Endothelial cell of umbilical vein (primary cell): ENCODE measurements at regions not wholly inside any gene's neighbourhood (a gene's known extent, or its start where the extent isn't known, plus 50 kb on each side); places are given as distances from the start of the nearest gene placed in this dataset.

ENCODE experiments used
- BruUV-seq: library from RNA; stranded (reverse); fragments of 400-500 nt; replicated peaks from 2 replicates; lab custom pipeline; 2021; lab: Mats Ljungman, UMichigan
- CTCF ChIA-PET: fragments of 300-600, 350-600 bp; sonication (Branson Sonifier 250); formaldehyde crosslinking; loops from one replicate; lab custom pipeline; 2021; ENCODE audit warnings: antibody characterized with exemption, inconsistent platforms; lab: Charles Lee
- POLR2A ChIA-PET: fragments of 300-600, 350-600 bp; sonication (Branson Sonifier 250); formaldehyde crosslinking; loops from one replicate; lab custom pipeline; 2021; ENCODE audit warnings: antibody characterized with exemption, inconsistent platforms; lab: Charles Lee
- DNase-seq: peaks from one replicate; pipeline ENCODE4 v3.0.0-alpha.2; 2011; ENCODE audit warnings: low read depth, low spot score
- FAIRE-seq: peaks from 2 replicates; lab custom pipeline; 2011; peaks lifted over from hg19 to GRCh38; lab: Jason Lieb, UNC
- H2AFZ ChIP-seq: 2 replicates; pipeline ENCODE4 v1.6.0; 2012; ENCODE audit warnings: low read depth, low read length, control low read depth, inconsistent platforms
- H3K27ac ChIP-seq: 2 replicates; pipeline ENCODE4 v1.5.1; 2011; ENCODE audit warnings: low read depth, mild to moderate bottlenecking, control low read depth, low read length, moderate library complexity; ENCODE audit not compliant: insufficient read depth
- H3K27me3 ChIP-seq, 2 experiments: 2 replicates each; pipeline versions ENCODE4 v1.6.0 to v1.6.1; 2011; ENCODE audit warnings: low read length in 2 of 2, mixed read lengths in 1 of 2; ENCODE audit not compliant: control insufficient read depth in 2 of 2, insufficient read depth in 2 of 2
- H3K36me3 ChIP-seq, 2 experiments: 2 replicates in 1 of 2; 3 replicates in 1 of 2; pipeline ENCODE4 v1.5.1; 2011; ENCODE audit warnings: low read length in 2 of 2, mild to moderate bottlenecking in 1 of 2, moderate library complexity in 1 of 2; ENCODE audit not compliant: control insufficient read depth in 2 of 2, insufficient read depth in 2 of 2; ENCODE audit errors: extremely low read depth in 1 of 2
- H3K4me1 ChIP-seq: 3 replicates; pipeline ENCODE4 v1.5.1; 2011; ENCODE audit warnings: mild to moderate bottlenecking, low read length; ENCODE audit not compliant: control insufficient read depth, insufficient read depth; ENCODE audit errors: extremely low read depth
- H3K4me2 ChIP-seq: 2 replicates; pipeline ENCODE4 v1.6.1; 2011; ENCODE audit warnings: low read length, control low read depth, mixed read lengths; ENCODE audit not compliant: insufficient read depth
- H3K4me3 ChIP-seq, 3 experiments: fragments of 200-600 bp in 1 of 3; sonication (generic), shearing (Covaris generic) in 1 of 3; replicated peaks in 1 of 3; 2 replicates each; pipeline ENCODE4 v1.5.1; 2011 to 2016; ENCODE audit warnings: control low read depth in 3 of 3, low read length in 3 of 3, mild to moderate bottlenecking in 2 of 3, inconsistent platforms in 1 of 3, low read depth in 1 of 3, moderate library complexity in 1 of 3; ENCODE audit not compliant: insufficient read depth in 1 of 3
- H3K79me2 ChIP-seq: 2 replicates; pipeline ENCODE4 v1.6.0; 2012; ENCODE audit warnings: low read length, inconsistent platforms; ENCODE audit not compliant: control insufficient read depth, insufficient read depth
- H3K9ac ChIP-seq: replicated peaks from 2 replicates; pipeline ENCODE3; 2011; ENCODE audit warnings: low read length, control low read depth; ENCODE audit not compliant: insufficient read depth; ENCODE audit errors: extremely low read depth
- H3K9me1 ChIP-seq: replicated peaks from 3 replicates; pipeline ENCODE4 v1.6.0; 2011; ENCODE audit warnings: mild to moderate bottlenecking, low read length; ENCODE audit not compliant: control insufficient read depth, insufficient read depth; ENCODE audit errors: extremely low read depth
- H3K9me3 ChIP-seq: replicated peaks from 2 replicates; pipeline ENCODE4 v1.5.1; 2012; ENCODE audit warnings: low read length, inconsistent platforms; ENCODE audit not compliant: control insufficient read depth, insufficient read depth
- H4K20me1 ChIP-seq: replicated peaks from 2 replicates; pipeline ENCODE3; 2011; ENCODE audit warnings: mild to moderate bottlenecking, low read length; ENCODE audit not compliant: control insufficient read depth, insufficient read depth; ENCODE audit errors: extremely low read depth
- CTCF ChIP-seq, 2 donors: IDR thresholded peaks; 1 replicate in 1 of 2; 2 replicates in 1 of 2; pipeline ENCODE4 v1.5.1; 2011; ENCODE audit warnings: low read length in 2 of 2, mild to moderate bottlenecking in 2 of 2, moderate library complexity in 2 of 2, control low read depth in 1 of 2, inconsistent platforms in 1 of 2, low read depth in 1 of 2; ENCODE audit not compliant: insufficient read depth in 1 of 2; ENCODE audit errors: extremely low read depth in 1 of 2
- EZH2 ChIP-seq: IDR thresholded peaks from 2 replicates; pipeline ENCODE4 v1.6.1; 2012; ENCODE audit warnings: borderline replicate concordance, low read depth, mild to moderate bottlenecking, moderate library complexity, low read length, inconsistent platforms; ENCODE audit not compliant: severe bottlenecking
- FOS ChIP-seq: IDR thresholded peaks from 2 replicates; pipeline ENCODE4 v1.6.1; 2011; ENCODE audit warnings: mild to moderate bottlenecking, low read length, moderate library complexity, borderline replicate concordance; ENCODE audit not compliant: insufficient read depth
- GATA2 ChIP-seq: IDR thresholded peaks from 2 replicates; pipeline ENCODE4 v1.7.0; 2011; ENCODE audit warnings: low read depth, mild to moderate bottlenecking, moderate library complexity, mixed read lengths, low read length; ENCODE audit not compliant: insufficient read length, insufficient read depth
- JUN ChIP-seq: IDR thresholded peaks from 2 replicates; pipeline ENCODE4 v1.6.1; 2011; ENCODE audit warnings: borderline replicate concordance, low read depth; ENCODE audit not compliant: insufficient read length, insufficient read depth
- MAX ChIP-seq: IDR thresholded peaks from 2 replicates; pipeline ENCODE4 v1.6.1; 2011; ENCODE audit not compliant: insufficient read depth, insufficient read length
- MYC ChIP-seq: IDR thresholded peaks from one replicate; pipeline ENCODE4 v1.6.1; 2011; ENCODE audit warnings: mild to moderate bottlenecking, low read depth, low read length
- POLR2A ChIP-seq: IDR thresholded peaks from 2 replicates; pipeline ENCODE4 v1.6.1; 2012; ENCODE audit warnings: low read depth, mild to moderate bottlenecking, control low read depth, low read length
- POLR2AphosphoS5 ChIP-seq: IDR thresholded peaks from 2 replicates; pipeline ENCODE4 v1.6.1; 2012; ENCODE audit warnings: low read depth, mild to moderate bottlenecking, control low read depth, low read length, moderate library complexity; ENCODE audit not compliant: insufficient read depth
- dilution Hi-C: fragments of 300-500 bp; cut with MboI; formaldehyde crosslinking; loops from one replicate; pipeline ENCODE4 v1.15.0; 2019; ENCODE audit warnings: low sequenced_read_pairs; ENCODE audit not compliant: extremely low pct_ligation_motif_present
- intact Hi-C: fragments of 100-400 bp; cut with micrococcal nuclease; formaldehyde crosslinking; loops from one replicate; pipeline ENCODE4 v1.10.0; 2022

DNA sequence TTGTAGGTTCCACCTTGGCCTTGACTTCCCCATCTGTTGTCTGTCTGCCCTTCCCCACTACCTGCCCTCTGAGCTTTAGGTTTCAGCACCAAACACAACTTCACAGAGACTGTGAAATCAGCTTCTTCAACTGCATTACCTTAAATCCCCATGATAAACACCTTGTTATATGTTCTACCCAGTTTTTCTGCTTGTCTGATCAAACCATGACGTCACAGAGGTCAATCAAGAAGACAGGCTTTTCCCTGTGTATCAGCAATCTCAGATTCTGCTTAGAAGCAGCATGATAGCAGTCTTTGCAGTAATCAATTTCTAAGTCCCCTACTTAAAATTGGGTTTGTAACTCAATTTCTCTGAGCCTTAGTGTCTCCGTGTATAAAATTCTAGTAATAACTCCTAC is 175.0 kb downstream of the PLK2 start:
- no peak overlapping the region for H3K4me3 ChIP-seq
- no peaks in the 10 kb centered on the region for H3K79me2 ChIP-seq
- no peak overlapping the region for H3K9ac ChIP-seq
- no peak overlapping the region for H3K4me2 ChIP-seq
- H3K27ac ChIP-seq = no peak overlapping the region
- ChIA-PET POLR2A (no interaction called here), CTCF (interaction anchor here (1.0 to 2.0 kb wide), 2 partner anchors 11 to 397 kb away, joined by 4 to 9 read pairs; no protein-coding TSS in a partner anchor)
- DNase-seq = no peak
- intact Hi-C loops = no loop called here
- H3K27me3 ChIP-seq = no peaks in the 10 kb centered on the region
- TF ChIP-seq GATA2 (no peak), CTCF (IDR thresholded peaks at IDR 0.05; ENCODE audit: extremely low read depth in 1 of 2, insufficient read depth in 1 of 2, low read depth in 1 of 2, low read length in 2 of 2) (no peak), FOS (no peak), POLR2A (no peak), EZH2 (no peak), MAX (no peak), POLR2AphosphoS5 (no peak), JUN (no peak), MYC (no peak)
- no peak overlapping the region for H2AFZ ChIP-seq
- dilution Hi-C loops = no loop called here
- H3K4me1 ChIP-seq = no peaks in the 10 kb centered on the region
- no TSS peak for BruUV-seq
- H3K9me3 ChIP-seq = no peaks in the 10 kb centered on the region
- no peaks in the 10 kb centered on the region for H3K36me3 ChIP-seq
- FAIRE-seq = no peak
- H4K20me1 ChIP-seq = no peaks in the 10 kb centered on the region
- H3K9me1 ChIP-seq = no peaks in the 10 kb centered on the region
